WI38 (cell line): ENCODE measurements at regions not wholly inside any gene's neighbourhood (a gene's known extent, or its start where the extent isn't known, plus 50 kb on each side); places are given as distances from the start of the nearest gene placed in this dataset.

ENCODE experiments used
- H3K4me3 ChIP-seq: 2 replicates; pipeline ENCODE4 v1.5.1; 2011; ENCODE audit warnings: low read depth, mild to moderate bottlenecking, control low read depth, low read length
- TF ChIP-seq, protein P1 (sequence below): IDR thresholded peaks from 2 replicates; pipeline ENCODE4 v1.5.1; 2012; ENCODE audit warnings: low read depth, mild to moderate bottlenecking, control low read depth, low read length

DNA sequence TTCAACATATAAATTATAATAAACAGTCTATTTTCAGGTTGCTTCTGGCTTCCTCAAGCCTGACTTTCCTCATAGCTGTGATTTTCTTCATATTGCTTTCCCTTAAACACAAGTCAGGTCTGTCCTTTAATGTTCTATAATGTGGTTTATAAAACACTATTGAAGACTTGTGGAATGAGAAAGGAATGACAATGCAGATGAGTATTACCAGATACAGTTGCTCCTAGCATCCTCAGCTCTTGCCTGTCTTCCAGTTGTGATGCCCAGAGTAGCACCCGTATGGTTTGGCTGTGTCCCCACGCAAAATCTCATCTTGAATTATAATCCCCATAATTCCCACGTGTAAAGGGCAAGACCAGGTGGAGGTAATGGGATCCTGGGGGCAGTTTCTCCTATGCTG, 265.7 kb upstream of the BOD1L1 start:
- TF ChIP-seq, protein P1, sequence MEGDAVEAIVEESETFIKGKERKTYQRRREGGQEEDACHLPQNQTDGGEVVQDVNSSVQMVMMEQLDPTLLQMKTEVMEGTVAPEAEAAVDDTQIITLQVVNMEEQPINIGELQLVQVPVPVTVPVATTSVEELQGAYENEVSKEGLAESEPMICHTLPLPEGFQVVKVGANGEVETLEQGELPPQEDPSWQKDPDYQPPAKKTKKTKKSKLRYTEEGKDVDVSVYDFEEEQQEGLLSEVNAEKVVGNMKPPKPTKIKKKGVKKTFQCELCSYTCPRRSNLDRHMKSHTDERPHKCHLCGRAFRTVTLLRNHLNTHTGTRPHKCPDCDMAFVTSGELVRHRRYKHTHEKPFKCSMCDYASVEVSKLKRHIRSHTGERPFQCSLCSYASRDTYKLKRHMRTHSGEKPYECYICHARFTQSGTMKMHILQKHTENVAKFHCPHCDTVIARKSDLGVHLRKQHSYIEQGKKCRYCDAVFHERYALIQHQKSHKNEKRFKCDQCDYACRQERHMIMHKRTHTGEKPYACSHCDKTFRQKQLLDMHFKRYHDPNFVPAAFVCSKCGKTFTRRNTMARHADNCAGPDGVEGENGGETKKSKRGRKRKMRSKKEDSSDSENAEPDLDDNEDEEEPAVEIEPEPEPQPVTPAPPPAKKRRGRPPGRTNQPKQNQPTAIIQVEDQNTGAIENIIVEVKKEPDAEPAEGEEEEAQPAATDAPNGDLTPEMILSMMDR = no peak
- no peak overlapping the region for H3K4me3 ChIP-seq

GRCh38 chr4:13893987-13894386, 266.5 kb upstream of the BOD1L1 start:
- TF ChIP-seq, protein P1 = no peak
- no peak overlapping the region for H3K4me3 ChIP-seq

DNA sequence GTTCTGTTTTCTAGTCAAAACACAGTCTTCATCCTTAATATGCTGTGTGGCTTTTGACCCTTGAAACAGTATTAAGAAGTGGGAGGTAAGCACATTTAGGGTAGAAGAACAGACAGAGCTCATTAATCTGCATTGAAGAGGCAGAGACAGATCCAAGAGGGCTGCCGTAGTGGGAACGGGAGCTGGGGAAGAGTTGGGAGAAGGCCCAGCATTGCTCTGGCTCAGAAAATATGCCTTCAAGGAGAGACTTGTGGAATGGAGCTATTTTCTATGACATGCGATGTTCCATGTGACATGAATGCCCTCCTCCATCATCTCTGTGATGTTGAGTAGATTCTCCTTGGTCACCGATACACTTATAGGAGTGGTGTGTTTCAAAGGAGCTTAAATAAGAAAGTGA, 273.3 kb upstream of the BOD1L1 start:
- TF ChIP-seq, protein P1 = no peak
- no peak overlapping the region for H3K4me3 ChIP-seq

GRCh38 chr4:13902146-13902545, 274.6 kb upstream of the BOD1L1 start:
- no peak overlapping the region for H3K4me3 ChIP-seq
- TF ChIP-seq, protein P1 = no peak

DNA sequence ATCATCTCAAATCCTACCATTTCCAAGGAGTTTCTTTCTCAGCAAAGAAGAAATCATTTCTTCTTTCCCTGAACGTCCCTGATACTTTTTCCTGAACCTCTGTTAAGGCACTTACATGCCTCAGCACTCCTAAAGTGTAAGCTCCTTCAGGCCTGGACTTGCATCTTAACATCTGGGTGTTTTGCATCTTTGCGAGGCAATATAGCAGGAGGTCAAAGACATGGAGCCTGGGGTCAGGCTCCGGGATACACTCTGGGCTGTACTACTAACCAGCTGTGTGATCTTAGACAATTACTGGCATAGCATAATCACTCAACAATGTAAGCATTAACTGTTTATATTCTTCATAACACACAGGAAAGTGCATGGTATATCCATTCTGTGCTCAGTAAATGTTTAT, 275.5 kb upstream of the BOD1L1 start:
- TF ChIP-seq, protein P1 = no peak
- H3K4me3 ChIP-seq = no peak overlapping the region

- no peak overlapping the region for H3K4me3 ChIP-seq
- TF ChIP-seq, protein P1 = no peak
These were observed 276.4 kb upstream of the BOD1L1 start for GRCh38 chr4:13903901-13904300.

DNA sequence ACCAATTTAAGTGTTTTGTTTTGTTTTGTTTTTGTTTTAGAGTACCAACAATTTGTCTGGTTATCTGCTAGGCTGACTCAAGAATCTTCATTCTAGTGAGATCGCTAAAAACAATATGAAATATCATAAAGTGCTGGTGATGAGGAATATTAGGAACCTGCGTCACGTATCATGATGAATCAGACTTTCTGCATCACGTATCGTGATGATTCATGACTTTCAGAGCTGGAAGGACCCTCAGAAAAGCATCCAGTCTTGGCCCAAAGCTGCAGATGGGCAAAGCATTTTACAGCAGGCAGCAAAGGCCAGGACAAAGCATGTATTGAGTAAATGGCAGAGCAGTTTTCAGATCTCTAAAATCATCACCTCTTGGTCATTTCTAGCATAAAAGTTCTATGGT, 278.0 kb upstream of the BOD1L1 start:
- H3K4me3 ChIP-seq = no peak overlapping the region
- TF ChIP-seq, protein P1 = no peak

DNA sequence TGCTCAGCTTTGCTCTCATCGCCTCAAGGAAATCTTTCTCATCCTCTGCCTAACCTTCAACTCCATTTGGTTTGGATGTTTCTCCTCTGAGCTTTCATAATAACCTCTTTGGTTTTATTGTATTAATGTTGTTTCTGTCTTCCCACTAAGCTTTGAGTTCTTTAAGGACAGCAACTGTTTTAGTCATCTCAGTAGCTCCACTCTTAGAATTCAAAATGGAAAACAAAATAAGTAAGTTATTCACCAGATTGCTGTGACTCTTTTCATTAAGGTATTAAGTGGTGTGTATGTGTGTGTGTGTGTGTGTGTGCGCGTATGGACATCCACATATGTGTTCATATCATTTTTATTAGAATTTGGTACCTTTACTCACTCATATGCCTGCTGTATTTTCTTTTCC, 279.2 kb upstream of the BOD1L1 start:
- TF ChIP-seq, protein P1 = no peak

More for the DNA sequence above, 279.2 kb upstream of the BOD1L1 start:
- no peak overlapping the region for H3K4me3 ChIP-seq
